ENCODE measurements at regions not wholly inside any gene's neighbourhood (a gene's known extent, or its start where the extent isn't known, plus 50 kb on each side); places are given as distances from the start of the nearest gene placed in this dataset.
A peak's percentile ranks its signal among the peaks of the same experiment; 100 is the strongest.

DNA sequence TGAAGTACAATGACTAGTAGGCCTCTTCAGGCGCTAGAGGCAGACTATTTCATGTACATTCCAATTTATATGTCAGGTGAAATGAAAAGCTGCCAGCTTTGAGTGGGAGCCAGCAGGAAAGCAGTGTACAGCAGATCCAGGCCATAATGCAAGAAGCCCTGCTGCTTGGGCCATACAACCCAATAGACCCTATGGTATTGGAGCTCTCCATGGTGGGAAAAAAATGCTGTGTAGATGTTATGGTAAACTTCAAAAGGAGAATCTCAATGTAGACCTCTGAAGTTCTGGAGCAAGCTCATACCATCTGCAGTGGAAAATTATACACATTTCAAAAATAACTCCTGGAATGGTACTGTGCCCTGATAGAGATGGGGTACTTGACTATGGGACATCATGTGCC is 71.5 kb upstream of the CD82 start:
- DNase-seq: no peak

DNA sequence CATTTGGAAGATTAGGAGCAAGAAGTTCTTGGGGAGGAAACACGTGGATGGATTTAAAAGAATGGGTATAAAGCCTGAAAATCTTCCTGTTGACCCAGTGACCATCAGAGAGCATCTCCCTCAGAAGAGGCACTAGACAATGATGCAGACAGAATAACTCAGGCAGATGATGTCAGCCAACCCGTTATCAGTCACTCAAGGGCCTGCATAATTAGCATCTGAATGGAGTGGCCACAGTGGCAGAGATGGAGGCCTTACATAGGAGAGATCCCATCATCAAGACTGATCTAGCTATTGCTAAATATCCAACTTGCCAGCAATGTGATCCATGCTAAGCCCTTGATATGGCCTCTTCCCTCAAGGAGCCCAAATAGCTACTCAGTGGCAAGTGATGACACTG is 70.7 kb upstream of the CD82 start:
- no peak for DNase-seq

DNA sequence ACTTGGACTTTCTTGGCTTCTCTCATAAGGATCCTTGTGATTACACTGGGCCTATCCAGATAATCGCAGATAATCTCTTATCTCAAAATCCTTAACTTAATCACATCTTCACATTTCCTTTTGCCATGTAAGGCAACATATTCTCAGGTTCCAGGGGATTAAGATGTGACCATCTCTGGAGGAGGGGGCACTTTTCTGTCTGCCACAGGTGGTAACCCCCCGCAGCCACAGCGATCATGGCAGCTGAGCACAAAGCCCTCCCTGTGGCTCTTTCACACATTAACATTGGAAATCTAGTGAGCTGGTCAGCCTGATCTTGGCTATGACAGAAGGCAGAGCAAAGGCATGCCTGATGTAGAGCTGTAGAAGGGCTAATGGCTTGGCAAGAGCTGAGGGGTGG is 69.1 kb upstream of the CD82 start:
- no peak for DNase-seq

DNA sequence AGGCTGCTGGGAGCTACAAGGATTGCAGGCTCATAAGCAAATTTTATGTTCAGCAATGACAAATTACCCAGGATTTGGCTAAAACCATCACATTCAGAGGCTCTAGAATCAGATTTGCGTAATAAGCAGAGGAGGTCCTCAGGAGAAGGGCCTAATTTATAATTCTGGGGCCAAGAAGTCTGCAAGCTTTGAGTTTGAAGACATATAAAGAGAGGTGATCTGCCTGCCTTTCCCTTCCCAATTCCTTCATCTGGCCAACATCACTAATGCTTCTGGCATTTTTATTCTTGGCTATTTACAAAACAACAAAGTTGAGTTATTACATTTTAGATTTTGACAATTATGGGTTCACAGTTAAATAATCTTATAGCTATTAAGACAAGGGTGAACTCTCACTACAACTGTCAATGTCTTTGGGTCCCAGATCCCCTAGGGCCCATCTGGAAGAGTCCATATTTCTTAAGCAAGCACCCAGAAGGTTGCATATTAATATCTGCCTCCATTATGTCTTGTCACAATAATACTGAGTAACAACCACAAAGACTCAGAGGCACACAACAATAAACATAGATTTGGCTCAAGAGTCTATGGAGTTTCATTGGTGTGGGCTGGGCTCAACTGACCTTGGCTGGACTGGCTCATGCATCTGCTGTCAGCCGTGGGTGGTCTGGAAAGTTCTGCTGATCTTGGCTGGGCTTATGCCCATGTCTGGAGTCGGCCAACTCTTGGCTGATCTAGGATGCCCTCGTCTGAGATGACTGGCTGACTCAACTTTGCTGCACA is 67.2 kb upstream of the CD82 start:
- peak; percentile 44 for DNase-seq

DNA sequence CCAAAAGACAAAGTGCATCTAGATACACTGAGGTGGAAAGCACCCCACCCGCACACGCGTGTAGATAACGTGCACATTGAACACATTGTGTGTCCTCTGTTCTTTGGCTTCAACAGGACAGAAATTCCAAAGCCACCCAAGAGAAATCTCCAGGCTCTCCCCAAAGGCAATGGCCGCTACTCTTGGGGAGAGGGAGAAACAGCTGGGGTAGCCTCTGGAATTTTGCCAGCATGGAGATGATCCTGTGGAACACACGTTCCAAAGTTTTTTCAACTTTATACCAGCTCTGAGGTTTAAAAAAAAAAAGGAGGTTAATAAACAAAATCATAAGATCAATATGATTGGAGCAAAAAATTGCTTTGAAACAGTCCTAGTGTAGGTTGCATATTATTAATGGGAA is 63.0 kb upstream of the CD82 start:
- DNase-seq: no peak

DNA sequence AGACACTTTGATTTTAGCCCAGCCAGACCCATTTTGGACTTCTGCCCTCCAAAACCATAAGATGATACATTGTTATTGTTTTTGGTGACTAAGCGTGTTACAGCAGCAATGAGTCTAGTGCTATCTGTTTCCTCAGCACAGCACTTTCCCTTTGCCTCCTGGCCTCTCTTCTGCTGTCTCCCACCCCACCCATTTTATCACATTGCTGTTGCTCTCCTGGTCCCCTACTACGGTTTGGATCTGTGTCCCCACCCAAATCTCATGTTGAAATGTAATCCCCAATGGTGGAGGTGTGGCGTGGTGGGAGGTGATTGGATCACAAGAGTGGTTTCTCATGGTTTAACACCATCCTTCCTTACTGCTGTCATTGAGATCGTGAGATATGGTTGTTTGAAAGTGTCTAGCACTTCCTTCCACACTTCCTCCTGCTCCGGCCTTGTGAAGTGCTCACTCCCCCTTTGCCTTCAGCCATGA is 59.8 kb upstream of the CD82 start:
- DNase-seq: no peak

DNA sequence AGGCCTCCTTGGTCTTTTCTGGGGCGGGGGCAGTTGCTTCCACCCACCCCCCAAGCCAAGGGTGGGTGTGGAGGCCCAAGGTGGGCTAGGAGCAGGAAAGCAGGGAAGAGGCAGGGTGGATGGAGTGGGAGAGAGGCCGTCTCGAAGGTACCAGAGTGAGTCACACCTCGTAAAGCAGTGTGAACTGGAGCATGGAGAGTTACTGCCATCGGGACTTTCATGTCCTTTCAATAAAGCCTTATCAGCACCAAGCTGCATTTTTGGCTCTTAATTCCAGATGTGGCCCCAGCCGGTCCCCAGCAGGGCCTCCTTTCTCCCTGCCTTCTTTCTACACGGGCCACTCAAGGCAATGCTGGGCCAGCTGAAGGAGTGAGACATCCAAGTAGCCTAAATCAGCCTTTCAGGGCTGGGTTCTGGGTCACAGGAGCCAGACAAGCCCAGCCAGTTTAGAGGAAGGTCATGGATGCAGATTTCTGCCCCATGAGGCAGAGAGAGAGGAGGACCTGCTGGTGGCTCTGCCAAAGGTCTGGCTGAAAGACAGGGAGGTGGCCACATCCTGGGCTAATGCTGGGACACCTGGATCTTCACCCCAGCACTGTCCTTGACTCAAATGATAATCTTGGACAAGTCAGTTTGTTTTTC is 59.0 kb upstream of the CD82 start:
- DNase-seq: no peak

DNA sequence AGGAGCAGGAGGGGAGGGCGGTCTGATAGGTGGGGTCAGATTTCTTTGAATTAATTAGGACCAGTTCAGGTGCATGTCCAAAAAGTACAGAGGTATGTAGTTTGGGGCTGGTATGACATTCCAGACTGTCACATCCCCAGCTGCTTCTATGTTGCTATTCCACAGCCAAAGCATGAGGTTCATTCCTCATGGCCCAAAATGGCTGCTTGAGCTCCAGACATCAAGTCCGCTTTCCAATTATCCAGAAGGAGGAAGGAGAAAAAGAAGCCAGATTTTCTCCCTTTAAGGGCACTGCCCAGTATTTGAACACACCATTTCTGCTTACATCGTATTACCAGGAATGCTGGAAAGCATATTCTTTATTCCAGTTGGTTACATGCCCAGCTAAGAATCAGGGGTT is 58.0 kb upstream of the CD82 start:
- no peak for DNase-seq

DNA sequence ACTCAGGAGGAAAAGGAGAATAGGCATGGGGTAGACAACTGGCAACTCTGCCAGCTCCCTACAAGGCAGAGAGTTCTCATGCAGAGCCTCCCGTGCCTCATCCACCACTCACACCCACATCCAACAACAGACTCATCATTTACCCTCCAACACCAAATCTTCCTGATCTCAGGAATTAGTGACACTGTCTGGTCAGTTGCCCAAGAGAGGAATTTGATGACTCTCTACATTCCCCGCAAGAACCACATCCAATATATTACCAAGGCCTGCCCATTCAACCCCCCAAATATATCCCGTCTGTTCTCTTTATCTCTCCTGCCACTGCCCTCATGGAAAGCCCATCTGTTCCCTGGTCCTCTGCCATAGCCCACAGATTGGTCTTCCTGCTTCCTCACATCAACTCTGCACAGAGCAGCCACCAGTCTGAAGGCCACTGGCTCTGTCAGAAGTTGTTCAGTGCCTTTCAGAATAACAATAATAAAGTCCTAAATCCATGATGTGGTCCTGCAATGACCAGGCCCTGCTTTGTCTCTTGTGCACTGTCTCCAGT is 57.5 kb upstream of the CD82 start:
- DNase-seq: no peak

DNA sequence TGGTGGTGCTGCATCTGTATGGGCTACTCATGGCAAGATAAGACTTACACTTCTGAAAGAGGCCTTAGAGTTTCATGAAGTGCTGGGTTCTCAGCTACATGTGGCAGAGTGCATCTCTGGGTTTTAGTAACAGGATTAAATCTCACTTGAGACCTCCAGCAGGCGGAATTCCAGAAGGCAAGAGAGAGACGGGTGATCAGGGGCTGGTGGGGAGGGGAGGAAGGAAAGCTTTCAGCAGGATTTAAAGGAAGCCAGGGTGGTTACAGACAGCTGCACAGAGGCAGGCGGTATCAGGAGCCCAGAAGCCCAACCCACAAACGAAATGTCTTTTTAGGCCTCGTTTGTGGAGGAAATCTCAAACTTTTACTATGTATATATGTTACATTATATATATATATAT is 56.2 kb upstream of the CD82 start:
- peak; percentile 82 for DNase-seq

DNA sequence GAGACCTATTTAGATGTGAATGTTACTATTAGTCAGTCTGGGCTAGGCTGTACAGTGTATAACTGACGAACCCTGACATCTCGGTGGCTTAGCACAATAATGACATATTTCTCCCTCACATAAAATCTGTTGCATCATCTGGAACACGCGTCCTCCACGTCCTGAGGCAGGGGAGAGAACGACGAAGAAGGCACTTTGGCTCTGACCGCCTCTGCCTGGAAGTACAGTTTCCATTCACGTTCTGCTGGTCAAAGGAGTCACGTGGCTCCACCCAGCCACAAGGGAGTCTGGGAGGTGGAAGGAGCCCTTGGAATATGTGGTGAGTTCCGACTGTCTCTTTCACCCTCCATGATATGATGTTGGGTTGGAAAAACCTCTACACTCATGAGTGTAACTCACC is 55.1 kb upstream of the CD82 start:
- no peak for DNase-seq

DNA sequence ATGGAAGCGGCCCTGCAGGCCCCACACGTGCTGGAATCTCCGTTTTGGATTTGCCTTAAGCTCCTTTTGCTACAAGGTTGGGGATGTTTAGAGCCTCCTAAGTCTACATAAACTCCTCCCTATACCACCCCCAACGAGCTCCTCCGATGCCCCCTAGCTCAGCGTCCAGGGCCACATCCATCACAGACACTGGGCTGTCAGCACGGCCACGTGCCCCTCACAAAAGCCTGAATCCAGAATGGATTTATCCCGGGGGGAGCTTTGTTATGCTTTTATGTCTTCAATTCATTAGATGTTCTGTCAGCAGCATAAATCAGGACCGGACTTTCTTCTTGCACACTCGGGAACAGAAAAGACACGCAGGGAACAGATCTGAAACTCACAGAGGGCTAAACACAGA is 52.6 kb upstream of the CD82 start:
- DNase-seq: no peak

DNA sequence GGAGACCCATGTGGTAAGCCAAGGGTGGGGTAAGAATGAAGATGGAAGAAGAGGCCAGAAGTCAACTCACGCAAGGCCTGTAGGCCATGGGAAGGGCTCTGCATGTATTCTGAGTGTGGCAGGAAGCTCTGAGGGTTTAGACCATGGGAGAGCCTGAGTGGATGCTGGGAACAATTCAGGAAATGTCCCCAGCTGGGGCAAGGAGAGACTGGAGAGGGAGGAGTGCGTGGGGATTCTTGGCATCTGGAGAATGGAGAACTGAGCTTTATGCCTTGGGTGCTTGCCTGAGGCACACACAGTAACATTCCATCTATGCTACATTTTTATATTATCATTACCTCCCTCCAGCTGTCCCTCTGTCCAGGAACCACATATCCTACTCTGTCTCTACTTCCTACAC is 50.4 kb upstream of the CD82 start:
- DNase-seq: no peak
